ENCODE measurements at regions not wholly inside any gene's neighbourhood (a gene's known extent, or its start where the extent isn't known, plus 50 kb on each side); places are given as distances from the start of the nearest gene placed in this dataset.

GRCh38 chr10:69715156-69715898, 85.3 kb downstream of the FAM241B start:
- no peak for TF ChIP-seq CTCF (IDR thresholded peaks at IDR 0.05; ENCODE audit: low read depth, low read length)
- TF ChIP-seq EZH2phosphoT487 (IDR thresholded peaks at IDR 0.05; ENCODE audit: low read depth) = no peak
